GM23338 (cell line): ENCODE measurements at regions not wholly inside any gene's neighbourhood (a gene's known extent, or its start where the extent isn't known, plus 50 kb on each side); places are given as distances from the start of the nearest gene placed in this dataset.

Experiments
- ATAC-seq: fragments of 200-7000 bp; cut with Tn5 transposase; 3 replicates; pipeline ENCODE4 v1.9.1; 2020
- DNase-seq: peaks from one replicate; pipeline ENCODE4 v3.0.0-alpha.2; 2015; ENCODE audit warnings: low spot score
- H2AFZ ChIP-seq: fragments of 200-600 bp; sonication (generic); 2 replicates; pipeline ENCODE4 v1.8.0; 2016; ENCODE audit warnings: antibody characterized with exemption, mild to moderate bottlenecking, moderate library complexity
- H3F3A ChIP-seq: fragments of 200-600 bp; sonication (generic); replicated peaks from 2 replicates; pipeline ENCODE4 v1.8.0; 2017; ENCODE audit warnings: antibody characterized with exemption, mixed run types, low read depth
- H3K27ac ChIP-seq: fragments of 200-600 bp; sonication (generic); 2 replicates; pipeline ENCODE4 v1.6.1; 2016; ENCODE audit warnings: low read depth
- H3K27me3 ChIP-seq: fragments of 200-600 bp; sonication (generic); 2 replicates; pipeline ENCODE4 v1.8.0; 2016; ENCODE audit warnings: mild to moderate bottlenecking, mixed run types, moderate library complexity; ENCODE audit not compliant: insufficient read depth
- H3K36me3 ChIP-seq: fragments of 200-600 bp; sonication (generic); 2 replicates; pipeline ENCODE4 v1.8.0; 2016; ENCODE audit warnings: mild to moderate bottlenecking; ENCODE audit not compliant: insufficient read depth
- H3K4me1 ChIP-seq: fragments of 200-600 bp; sonication (generic); 2 replicates; pipeline ENCODE4 v1.8.0; 2016; ENCODE audit warnings: mild to moderate bottlenecking, moderate library complexity; ENCODE audit not compliant: insufficient read depth
- H3K4me2 ChIP-seq: fragments of 200-600 bp; sonication (generic); 2 replicates; pipeline ENCODE4 v1.7.1; 2017; ENCODE audit warnings: mixed run types
- H3K4me3 ChIP-seq: fragments of 200-600 bp; sonication (generic); 2 replicates; pipeline ENCODE4 v1.6.1; 2016; ENCODE audit warnings: mixed run types
- H3K79me2 ChIP-seq: fragments of 200-600 bp; sonication (generic); replicated peaks from 2 replicates; pipeline ENCODE4 v1.8.0; 2017; ENCODE audit warnings: mild to moderate bottlenecking; ENCODE audit not compliant: insufficient read depth
- H3K9me2 ChIP-seq: fragments of 200-600 bp; sonication (generic); 2 replicates; pipeline ENCODE4 v1.8.0; 2017; ENCODE audit not compliant: insufficient read depth
- H4K20me1 ChIP-seq: fragments of 200-600 bp; sonication (generic); replicated peaks from 2 replicates; pipeline ENCODE4 v1.8.0; 2017; ENCODE audit warnings: mild to moderate bottlenecking; ENCODE audit not compliant: insufficient read depth
- H3K27ac Mint-ChIP-seq: 2 replicates; pipeline ENCODE4 v1.8.0; 2020; ENCODE audit warnings: inconsistent platforms, mild to moderate bottlenecking, moderate library complexity, mixed read lengths
- H3K27me3 Mint-ChIP-seq: 3 replicates; pipeline ENCODE4 v1.8.0; 2022; ENCODE audit warnings: low read depth, mild to moderate bottlenecking, moderate library complexity, mixed read lengths, inconsistent platforms; ENCODE audit not compliant: insufficient read depth, poor library complexity
- H3K36me3 Mint-ChIP-seq: 3 replicates; pipeline ENCODE4 v1.8.0; 2021; ENCODE audit warnings: low read depth, mild to moderate bottlenecking, inconsistent platforms, moderate library complexity, mixed read lengths
- H3K4me1 Mint-ChIP-seq: 3 replicates; pipeline ENCODE4 v1.8.0; 2020; ENCODE audit warnings: mild to moderate bottlenecking, inconsistent platforms, mixed read lengths
- H3K4me3 Mint-ChIP-seq: 3 replicates; pipeline ENCODE4 v1.8.0; 2021; ENCODE audit warnings: moderate library complexity, mild to moderate bottlenecking, inconsistent platforms, mixed read lengths
- H3K9me3 Mint-ChIP-seq: 3 replicates; pipeline ENCODE4 v1.8.0; 2020; ENCODE audit warnings: moderate library complexity, mild to moderate bottlenecking, inconsistent platforms, mixed read lengths
- CREB1 ChIP-seq: fragments of 250-450 bp; sonication (Bioruptor Pico); IDR thresholded peaks from 2 replicates; pipeline ENCODE4 v1.5.0; 2020; ENCODE audit warnings: low read depth, mild to moderate bottlenecking, moderate library complexity
- CTCF ChIP-seq, 2 experiments: fragments of 200-600 bp in 1 of 2; sonication (generic) in 1 of 2; conservative IDR thresholded peaks; 2 replicates each; pipeline versions ENCODE4 v1.5.1 to v1.6.1; 2016 to 2017; ENCODE audit warnings: antibody characterized with exemption in 2 of 2, low read depth in 2 of 2, mild to moderate bottlenecking in 2 of 2, moderate library complexity in 1 of 2
- EZH2 ChIP-seq: fragments of 200-600 bp; sonication (generic); IDR thresholded peaks from one replicate; pipeline ENCODE4 v1.8.0; 2017; ENCODE audit warnings: antibody characterized with exemption, mild to moderate bottlenecking, low read depth; ENCODE audit not compliant: unreplicated experiment
- EZH2phosphoT487 ChIP-seq: fragments of 200-600 bp; sonication (generic); IDR thresholded peaks from one replicate; pipeline ENCODE4 v1.8.1; 2018; ENCODE audit warnings: antibody characterized with exemption; ENCODE audit not compliant: unreplicated experiment
- JUNB ChIP-seq: IDR thresholded peaks from one replicate; pipeline ENCODE4 v1.6.1; 2016; ENCODE audit warnings: antibody characterized with exemption; ENCODE audit not compliant: unreplicated experiment
- NANOG ChIP-seq: IDR thresholded peaks from 2 replicates; pipeline ENCODE4 v1.6.1; 2016; ENCODE audit warnings: antibody characterized with exemption, borderline replicate concordance
- REST ChIP-seq: IDR thresholded peaks from one replicate; pipeline ENCODE4 v1.6.1; 2018; ENCODE audit warnings: antibody characterized with exemption; ENCODE audit not compliant: unreplicated experiment
- STAT1 ChIP-seq: IDR thresholded peaks from one replicate; pipeline ENCODE4 v1.6.1; 2016; ENCODE audit warnings: antibody characterized with exemption; ENCODE audit not compliant: unreplicated experiment
- ZNF462 ChIP-seq: fragments of 250-450 bp; sonication (Bioruptor Pico); IDR thresholded peaks from 2 replicates; pipeline ENCODE4 v1.5.0; 2020; ENCODE audit warnings: mild to moderate bottlenecking, moderate library complexity

GRCh38 chr6:21514288-21514687 is 79.3 kb upstream of the SOX4 start (continued):
- TF ChIP-seq ZNF462 (CRISPR knock-in tag), result no peak
- no peak for TF ChIP-seq JUNB
- TF ChIP-seq EZH2phosphoT487, result no peak
- TF ChIP-seq NANOG, result no peak
- no peak for TF ChIP-seq CTCF (conservative IDR thresholded peaks at IDR 0.05; ENCODE audit: low read depth in 2 of 2)
- TF ChIP-seq CREB1, result no peak
- TF ChIP-seq EZH2, result no peak
- TF ChIP-seq STAT1, result no peak

GRCh38 chr6:21518317-21518716 is 75.2 kb upstream of the SOX4 start:
- ATAC-seq, result no peak
- no peaks in the 10 kb centered on the region for H3K36me3 Mint-ChIP-seq
- H3K4me1 Mint-ChIP-seq, result peaks cover 18% of the 10 kb centered on the region; the same call in 2 of the 3 replicates
- no peaks in the 10 kb centered on the region for H3K9me3 Mint-ChIP-seq
- Histone ChIP-seq H3K27ac (no peak overlapping the region), H3K36me3 (no peaks in the 10 kb centered on the region), H3K4me3 (no peak overlapping the region), H3K79me2 (no peaks in the 10 kb centered on the region), H3K4me1 (peaks cover 16% of the 10 kb centered on the region), H3K27me3 (no peaks in the 10 kb centered on the region), H3K4me2 (no peak overlapping the region), H3K9me2 (no peaks in the 10 kb centered on the region), H4K20me1 (no peaks in the 10 kb centered on the region), H3F3A (no peaks in the 10 kb centered on the region), H2AFZ (no peak overlapping the region; the same call in 1 of the 2 replicates)
- peaks cover 2% of the 10 kb centered on the region for H3K27me3 Mint-ChIP-seq
- no peak overlapping the region for H3K4me3 Mint-ChIP-seq
- H3K27ac Mint-ChIP-seq, result no peak overlapping the region
- DNase-seq, result no peak
- TF ChIP-seq EZH2, result no peak
- no peak for TF ChIP-seq JUNB
- TF ChIP-seq STAT1, result no peak
- TF ChIP-seq NANOG, result no peak
- no peak for TF ChIP-seq REST
